Stomach smooth muscle (tissue), 2 donors: ENCODE measurements at regions not wholly inside any gene's neighbourhood (a gene's known extent, or its start where the extent isn't known, plus 50 kb on each side); places are given as distances from the start of the nearest gene placed in this dataset.
"Not testable (repeated sequence)": the region's sequence is repeated elsewhere in the genome, so short reads cannot be mapped to it uniquely, and the experiment has no call there.

Experiments used
- H3K27ac ChIP-seq: one replicate; pipeline ENCODE4 v1.7.0; 2013; ENCODE audit warnings: mild to moderate bottlenecking, low read length, inconsistent platforms
- H3K27me3 ChIP-seq, 2 donors: one replicate each; pipeline ENCODE4 v1.7.0; 2013; ENCODE audit warnings: low read length in 2 of 2; ENCODE audit not compliant: insufficient read depth in 2 of 2, control insufficient read depth in 1 of 2
- H3K36me3 ChIP-seq, 2 donors: one replicate each; pipeline ENCODE4 v1.7.0; 2013; ENCODE audit warnings: low read length in 2 of 2; ENCODE audit not compliant: control insufficient read depth in 2 of 2, insufficient read depth in 2 of 2
- H3K4me1 ChIP-seq: one replicate; pipeline ENCODE4 v1.7.0; 2013; ENCODE audit warnings: low read length; ENCODE audit not compliant: control insufficient read depth, insufficient read depth
- H3K4me3 ChIP-seq, 2 donors: one replicate each; pipeline ENCODE4 v1.7.0; 2013; ENCODE audit warnings: low read length in 2 of 2
- H3K9ac ChIP-seq, 2 donors: one replicate each; pipeline ENCODE4 v1.7.0; 2013; ENCODE audit warnings: low read length in 2 of 2, mild to moderate bottlenecking in 1 of 2
- H3K9me3 ChIP-seq, 2 donors: one replicate each; pipeline ENCODE4 v1.7.0; 2013; ENCODE audit warnings: low read length in 2 of 2; ENCODE audit not compliant: control insufficient read depth in 2 of 2
- donor health status: healthy.
- donor health status: Pancreatic carcinoma.

DNA sequence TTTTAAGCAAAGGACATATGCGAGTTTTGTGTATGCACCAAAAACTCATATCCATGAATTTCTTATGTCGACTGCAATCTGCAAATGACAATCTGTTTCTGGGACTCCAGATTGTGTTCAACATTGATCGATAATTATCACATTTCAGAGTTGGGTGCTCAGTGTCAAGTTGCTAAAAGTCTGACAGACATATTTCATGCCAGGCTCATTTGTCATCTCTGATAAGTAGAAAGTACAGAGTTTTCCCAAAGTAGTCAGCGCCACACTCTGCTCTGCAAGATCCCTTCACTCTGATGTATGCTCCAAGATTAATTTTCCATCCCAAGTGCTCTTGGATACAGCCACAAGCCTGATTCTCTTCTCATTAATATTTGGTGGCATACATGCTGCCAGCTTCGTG lies 331.1 kb downstream of the DOK5 start:
- Histone ChIP-seq H3K9ac (no peak overlapping the region), H3K36me3 (no peaks in the 10 kb centered on the region), H3K4me3 (no peak overlapping the region), H3K9me3 (no peaks in the 10 kb centered on the region), H3K27ac (no peak overlapping the region), H3K4me1 (no peaks in the 10 kb centered on the region), H3K27me3 (no peaks in the 10 kb centered on the region)

DNA sequence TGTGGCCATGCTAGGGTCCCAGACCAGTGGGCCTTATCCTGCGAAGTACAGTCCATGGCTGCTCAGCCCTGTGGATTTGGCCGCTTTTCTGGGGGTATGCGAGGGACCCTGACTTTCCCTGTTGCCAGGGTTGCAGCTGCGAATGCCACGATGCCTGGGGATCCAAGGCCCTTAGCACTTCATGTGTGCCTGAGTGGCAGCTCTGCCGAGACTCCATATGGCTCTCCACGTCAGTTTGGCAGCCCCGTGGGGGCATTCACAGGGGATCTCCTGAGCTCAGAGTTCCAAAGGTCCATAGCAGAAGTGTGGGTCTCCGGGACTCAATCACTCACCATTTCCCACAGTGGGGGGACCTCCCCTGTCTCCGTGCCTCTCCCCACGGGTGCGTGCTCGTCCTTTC lies 319.5 kb downstream of the DOK5 start:
- Histone ChIP-seq H3K4me1 (no peaks in the 10 kb centered on the region), H3K9ac (no peak overlapping the region), H3K9me3 (no peaks in the 10 kb centered on the region), H3K27ac (no peak overlapping the region), H3K36me3 (no peaks in the 10 kb centered on the region), H3K27me3 (no peaks in the 10 kb centered on the region), H3K4me3 (no peak overlapping the region)

DNA sequence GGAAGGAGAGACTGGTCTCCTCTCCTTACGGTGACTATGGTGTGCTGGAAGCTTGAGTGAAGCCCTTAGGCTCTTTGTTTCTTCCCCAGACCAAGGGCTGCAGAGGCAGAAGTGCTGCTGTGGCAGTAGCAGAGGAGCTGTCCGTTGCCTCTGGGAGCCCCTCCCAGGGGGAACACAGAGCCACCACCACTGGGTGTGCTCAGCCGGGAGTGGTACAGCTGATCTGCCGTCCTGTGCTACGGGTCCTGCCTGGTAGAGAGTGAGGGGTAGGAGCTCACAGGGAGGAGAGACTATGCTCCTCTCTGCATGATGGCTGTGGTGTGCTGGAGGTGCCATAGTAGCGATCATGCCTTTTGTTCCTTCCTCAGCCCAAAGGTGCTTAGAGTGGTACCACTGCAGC lies 318.7 kb downstream of the DOK5 start:
- Histone ChIP-seq H3K4me1 (no peaks in the 10 kb centered on the region), H3K9me3 (no peaks in the 10 kb centered on the region), H3K36me3 (no peaks in the 10 kb centered on the region)

DNA sequence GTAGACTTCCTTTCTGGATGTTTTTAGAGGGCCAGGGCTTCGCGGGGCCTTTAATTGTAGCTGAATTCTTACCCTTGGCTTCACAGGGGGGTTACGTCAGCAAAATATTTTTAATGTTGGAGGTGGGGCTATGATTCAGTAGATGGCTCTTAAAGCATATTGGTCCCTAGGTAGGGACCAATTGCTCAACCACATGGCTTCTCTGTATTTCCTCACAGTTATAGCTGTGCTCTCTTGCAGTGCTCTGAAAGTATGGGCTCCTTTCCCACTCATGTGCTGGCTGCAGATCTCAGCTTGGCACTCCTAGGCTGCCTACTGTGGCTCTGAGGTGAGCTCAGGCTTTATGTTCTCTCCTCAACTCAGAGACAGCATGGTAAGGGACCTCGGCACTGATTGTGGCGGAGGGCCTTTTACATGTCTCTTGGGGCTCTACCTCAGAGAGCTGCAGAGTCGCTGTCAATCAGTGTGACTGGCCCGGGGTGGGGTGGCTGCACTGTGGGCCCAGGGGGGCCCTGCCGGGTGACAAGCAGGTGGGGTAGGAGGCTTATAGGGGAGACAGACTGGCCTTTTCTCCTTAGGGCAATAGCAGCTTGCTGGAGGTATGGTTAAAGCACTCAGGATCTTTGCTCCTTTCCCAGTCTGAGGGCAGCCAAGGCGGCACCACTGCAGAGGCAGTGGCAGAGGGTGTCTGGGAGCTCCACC lies 318.0 kb downstream of the DOK5 start:
- Histone ChIP-seq H3K4me3 (no peak overlapping the region), H3K27me3 (no peaks in the 10 kb centered on the region), H3K9me3 (no peaks in the 10 kb centered on the region), H3K27ac (no peak overlapping the region), H3K36me3 (no peaks in the 10 kb centered on the region), H3K4me1 (no peaks in the 10 kb centered on the region), H3K9ac (no peak overlapping the region)

More for the DNA sequence above, 318.7 kb downstream of the DOK5 start:
- Histone ChIP-seq H3K4me3 (no peak overlapping the region), H3K27ac (no peak overlapping the region), H3K9ac (no peak overlapping the region), H3K27me3 (no peaks in the 10 kb centered on the region)

DNA sequence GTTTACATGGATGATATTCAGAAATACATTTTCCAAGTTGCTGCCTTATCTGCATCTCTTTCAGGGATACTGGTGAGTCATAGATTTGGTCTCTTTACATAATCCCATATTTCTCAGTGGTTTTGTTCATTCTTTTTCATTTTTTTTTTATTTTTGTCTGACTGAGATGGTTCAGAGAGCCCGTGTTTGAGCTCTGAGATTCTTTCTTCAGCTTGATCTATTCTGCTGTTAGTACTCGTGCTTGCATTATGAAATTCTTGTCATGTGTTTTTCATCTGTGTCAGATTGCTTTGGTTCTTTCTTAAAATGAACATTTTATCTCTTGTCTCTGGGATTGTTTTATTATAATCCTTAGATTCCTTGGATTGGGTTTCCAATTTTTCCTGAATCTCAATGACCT lies 317.3 kb downstream of the DOK5 start:
- Histone ChIP-seq H3K4me1 (no peaks in the 10 kb centered on the region), H3K27me3 (no peaks in the 10 kb centered on the region), H3K36me3 (no peaks in the 10 kb centered on the region), H3K9me3 (no peaks in the 10 kb centered on the region), H3K9ac (no peak overlapping the region), H3K27ac (no peak overlapping the region), H3K4me3 (no peak overlapping the region)

DNA sequence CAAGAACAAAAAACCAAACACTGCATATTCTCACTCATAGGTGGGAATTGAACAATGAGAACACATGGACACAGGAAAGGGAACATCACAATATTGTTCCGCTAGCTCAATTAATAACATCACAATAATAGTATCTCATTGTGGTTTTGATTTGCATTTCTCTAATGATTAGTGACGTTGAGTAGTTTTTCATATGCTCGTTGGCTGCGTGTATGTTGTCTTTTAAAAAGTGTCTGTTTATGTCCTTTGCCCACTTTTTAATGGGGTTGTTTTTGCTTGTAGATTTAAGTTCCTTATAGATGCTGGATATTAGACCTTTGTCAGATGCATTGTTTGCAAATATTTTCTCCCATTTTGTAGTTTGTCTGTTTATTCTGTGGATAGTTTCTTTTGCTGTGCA lies 312.9 kb downstream of the DOK5 start:
- not testable (repeated sequence) for H3K27me3 ChIP-seq

DNA sequence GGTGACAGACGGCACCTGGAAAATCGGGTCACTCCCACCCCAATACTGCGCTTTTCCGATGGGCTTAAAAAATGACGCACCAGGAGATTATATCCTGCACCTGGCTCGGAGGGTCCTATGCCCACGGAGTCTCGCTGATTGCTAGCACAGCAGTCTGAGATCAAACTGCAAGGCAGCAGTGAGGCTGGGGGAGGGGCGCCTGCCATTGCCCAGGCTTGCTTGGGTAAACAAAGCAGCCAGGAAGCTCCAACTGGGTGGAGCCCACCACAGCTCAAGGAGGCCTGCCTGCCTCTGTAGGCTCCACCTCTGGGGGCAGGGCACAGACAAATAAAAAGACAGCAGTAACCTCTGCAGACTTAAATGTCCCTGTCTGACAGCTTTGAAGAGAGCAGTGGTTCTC lies 307.4 kb downstream of the DOK5 start:
- H3K9me3 ChIP-seq, H3K27me3 ChIP-seq, H3K27ac ChIP-seq, H3K36me3 ChIP-seq, H3K4me1 ChIP-seq, H3K9ac ChIP-seq, H3K4me3 ChIP-seq: not testable (repeated sequence)

More for the DNA sequence above, 312.9 kb downstream of the DOK5 start:
- H3K4me3 ChIP-seq, H3K4me1 ChIP-seq, H3K36me3 ChIP-seq, H3K9ac ChIP-seq, H3K9me3 ChIP-seq, H3K27ac ChIP-seq: not testable (repeated sequence)

DNA sequence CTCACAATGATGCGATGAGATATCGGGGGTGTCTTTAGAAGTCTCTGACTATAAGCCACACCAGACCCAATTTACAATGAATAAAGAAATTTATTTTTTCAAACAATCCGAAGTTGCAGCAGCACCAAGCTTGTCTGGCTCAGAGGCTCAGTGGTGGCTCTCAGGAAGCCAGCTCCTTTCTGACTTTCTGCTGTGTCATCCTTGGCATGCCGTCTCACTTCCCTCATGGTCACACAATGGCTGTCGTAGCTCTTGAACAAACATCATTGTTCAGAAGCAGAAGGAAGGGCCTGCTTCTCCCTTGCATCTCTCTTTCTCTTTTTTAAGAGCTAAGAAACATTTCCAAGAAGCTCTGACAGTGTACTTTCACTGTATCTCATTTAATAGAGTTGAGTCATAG lies 299.0 kb downstream of the DOK5 start:
- H3K4me1 ChIP-seq: no peaks in the 10 kb centered on the region
- no peaks in the 10 kb centered on the region for H3K36me3 ChIP-seq
- H3K27ac ChIP-seq: no peak overlapping the region
- no peak overlapping the region for H3K9ac ChIP-seq
- H3K27me3 ChIP-seq: no peaks in the 10 kb centered on the region
- H3K4me3 ChIP-seq: no peak overlapping the region
- no peaks in the 10 kb centered on the region for H3K9me3 ChIP-seq

DNA sequence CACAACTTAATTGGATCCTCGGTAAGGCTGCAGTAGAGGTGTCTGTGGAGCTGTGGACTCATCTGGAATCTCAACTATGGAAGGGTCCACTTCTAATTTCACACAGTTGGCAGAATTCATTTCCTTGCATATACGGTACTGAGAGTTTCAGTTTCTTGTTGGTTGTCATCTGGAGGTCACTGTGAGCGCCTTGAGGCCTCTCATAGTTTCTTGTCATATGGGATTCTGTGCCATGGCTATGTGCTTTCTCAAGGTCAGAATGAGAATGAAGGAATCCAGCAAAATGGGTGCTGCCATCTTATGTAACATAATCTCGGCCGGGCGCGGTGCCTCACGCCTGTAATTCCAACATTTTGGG lies 298.2 kb downstream of the DOK5 start:
- H3K36me3 ChIP-seq: no peaks in the 10 kb centered on the region
- no peak overlapping the region for H3K4me3 ChIP-seq
- no peaks in the 10 kb centered on the region for H3K4me1 ChIP-seq
- H3K27me3 ChIP-seq: no peaks in the 10 kb centered on the region
- H3K9me3 ChIP-seq: no peaks in the 10 kb centered on the region
- no peak overlapping the region for H3K27ac ChIP-seq
- no peak overlapping the region for H3K9ac ChIP-seq

DNA sequence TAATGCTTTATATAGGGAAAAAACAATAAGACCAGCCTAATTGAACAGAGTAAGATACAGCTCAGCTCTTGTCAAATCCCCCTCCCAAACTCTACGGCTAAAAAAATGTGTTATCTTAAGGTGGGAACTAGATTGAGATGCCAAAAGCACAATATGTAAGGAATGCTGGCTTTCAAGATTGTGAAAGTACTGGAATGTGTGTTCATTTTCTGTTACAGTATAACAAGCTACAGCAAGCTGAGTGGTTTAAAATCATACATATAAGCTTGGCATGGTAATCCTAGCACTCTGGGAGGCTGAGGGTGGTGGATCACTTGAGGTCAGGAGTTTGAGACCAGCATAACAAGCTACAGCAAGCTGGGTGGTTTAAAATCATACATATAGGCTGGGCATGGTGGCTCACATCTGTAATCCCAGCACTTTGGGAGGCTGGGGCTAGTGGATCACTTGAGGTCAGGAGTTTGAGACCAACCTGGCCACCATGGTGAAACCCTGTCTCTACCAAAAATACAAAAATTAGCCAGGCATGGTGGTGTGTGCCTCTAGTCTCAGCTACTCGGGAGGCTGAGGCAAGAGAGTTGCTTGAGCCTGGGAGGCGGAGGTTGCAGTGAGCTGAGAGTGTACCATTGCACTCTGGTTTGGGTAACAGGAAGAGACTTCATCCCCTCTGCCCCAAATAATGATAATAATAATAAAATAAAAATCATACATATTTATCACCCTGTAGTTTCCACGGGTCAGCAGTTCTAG lies 297.7 kb downstream of the DOK5 start:
- Histone ChIP-seq H3K4me1 (no peaks in the 10 kb centered on the region), H3K36me3 (no peaks in the 10 kb centered on the region), H3K9ac (no peak overlapping the region), H3K27ac (no peak overlapping the region), H3K9me3 (no peaks in the 10 kb centered on the region), H3K4me3 (no peak overlapping the region), H3K27me3 (no peaks in the 10 kb centered on the region)

DNA sequence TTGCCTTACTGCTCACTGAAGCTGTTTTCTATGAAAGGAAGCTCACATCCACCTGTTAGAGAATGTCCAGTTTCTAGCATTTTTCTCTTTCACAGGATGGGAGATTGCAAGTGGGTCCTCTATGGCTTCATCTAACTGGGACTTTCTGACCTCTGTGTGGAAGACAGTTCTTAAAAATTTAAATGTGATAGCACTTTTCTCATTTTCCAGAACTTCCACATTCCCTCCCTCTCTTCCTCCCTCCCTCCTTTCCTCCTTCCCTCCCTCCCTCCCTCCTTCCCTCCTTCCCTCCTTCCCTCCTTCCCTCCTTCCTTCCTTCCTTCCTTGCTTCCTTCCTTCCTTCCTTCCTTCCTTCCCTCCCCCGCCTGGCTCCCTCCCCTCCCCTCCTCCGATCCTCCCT lies 291.1 kb downstream of the DOK5 start:
- H3K4me1 ChIP-seq: no peaks in the 10 kb centered on the region
- H3K9ac ChIP-seq: no peak overlapping the region
- H3K36me3 ChIP-seq: no peaks in the 10 kb centered on the region
- H3K9me3 ChIP-seq: no peaks in the 10 kb centered on the region
- H3K27ac ChIP-seq: no peak overlapping the region
- H3K4me3 ChIP-seq: no peak overlapping the region
- H3K27me3 ChIP-seq: no peaks in the 10 kb centered on the region
